ENCODE measurements at regions not wholly inside any gene's neighbourhood (a gene's known extent, or its start where the extent isn't known, plus 50 kb on each side); places are given as distances from the start of the nearest gene placed in this dataset.

DNA sequence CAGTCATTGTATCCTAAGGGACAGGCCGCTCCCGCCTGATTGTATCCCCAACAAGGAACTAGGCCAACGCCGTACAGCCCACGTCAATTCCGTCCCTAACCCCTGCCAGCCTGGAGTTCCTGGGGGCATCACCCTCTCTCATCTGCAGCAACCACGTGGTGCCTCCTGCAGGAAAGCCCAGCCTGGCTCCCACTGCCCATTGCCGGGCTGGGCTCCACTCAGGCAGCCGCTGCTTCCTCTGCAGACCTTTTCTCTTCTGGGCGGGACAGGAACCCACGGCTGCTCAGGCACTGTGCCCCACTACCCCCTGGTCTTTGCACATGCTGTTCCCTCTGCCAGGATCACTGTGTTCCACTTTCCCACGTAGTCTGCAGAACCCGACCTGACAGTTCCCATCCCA, 212.2 kb downstream of the TFCP2L1 start:
- Histone ChIP-seq H3K9ac (ENCODE audit: extremely low read depth, low read length, poor library complexity, severe bottlenecking) (no peak overlapping the region), H3K9me3 (ENCODE audit: control insufficient read depth, low read length) (no peaks in the 10 kb centered on the region), H3K4me1 (ENCODE audit: control insufficient read depth, insufficient read depth, low read length) (no peaks in the 10 kb centered on the region), H3K36me3 (ENCODE audit: control insufficient read depth, insufficient read depth, low read length) (no peaks in the 10 kb centered on the region), H3K4me3 (ENCODE audit: low read length) (no peak overlapping the region), H3K27me3 (ENCODE audit: control insufficient read depth, insufficient read depth, low read length, poor library complexity, severe bottlenecking) (peaks cover 36% of the 10 kb centered on the region), H3K27ac (ENCODE audit: low read depth, low read length) (no peak overlapping the region)
- Mint-ChIP-seq H3K27ac (no peak overlapping the region), H3K9me3 (no peaks in the 10 kb centered on the region), H3K4me3 (no peak overlapping the region), H3K27me3 (ENCODE audit: insufficient read depth) (peaks cover 57% of the 10 kb centered on the region), H3K4me1 (peaks cover 8% of the 10 kb centered on the region), H3K36me3 (ENCODE audit: low read depth) (no peaks in the 10 kb centered on the region)
- DNase-seq = no peak
- WGBS, 2 experiments (ENCODE audit: insufficient coverage in 1 of 2, insufficient read length in 1 of 2) = 83 to 87% methylated on average over 12 to 13 of the region's 13 CpGs
- TF ChIP-seq, protein P1, sequence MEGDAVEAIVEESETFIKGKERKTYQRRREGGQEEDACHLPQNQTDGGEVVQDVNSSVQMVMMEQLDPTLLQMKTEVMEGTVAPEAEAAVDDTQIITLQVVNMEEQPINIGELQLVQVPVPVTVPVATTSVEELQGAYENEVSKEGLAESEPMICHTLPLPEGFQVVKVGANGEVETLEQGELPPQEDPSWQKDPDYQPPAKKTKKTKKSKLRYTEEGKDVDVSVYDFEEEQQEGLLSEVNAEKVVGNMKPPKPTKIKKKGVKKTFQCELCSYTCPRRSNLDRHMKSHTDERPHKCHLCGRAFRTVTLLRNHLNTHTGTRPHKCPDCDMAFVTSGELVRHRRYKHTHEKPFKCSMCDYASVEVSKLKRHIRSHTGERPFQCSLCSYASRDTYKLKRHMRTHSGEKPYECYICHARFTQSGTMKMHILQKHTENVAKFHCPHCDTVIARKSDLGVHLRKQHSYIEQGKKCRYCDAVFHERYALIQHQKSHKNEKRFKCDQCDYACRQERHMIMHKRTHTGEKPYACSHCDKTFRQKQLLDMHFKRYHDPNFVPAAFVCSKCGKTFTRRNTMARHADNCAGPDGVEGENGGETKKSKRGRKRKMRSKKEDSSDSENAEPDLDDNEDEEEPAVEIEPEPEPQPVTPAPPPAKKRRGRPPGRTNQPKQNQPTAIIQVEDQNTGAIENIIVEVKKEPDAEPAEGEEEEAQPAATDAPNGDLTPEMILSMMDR (conservative IDR thresholded peaks at IDR 0.05) = no peak

DNA sequence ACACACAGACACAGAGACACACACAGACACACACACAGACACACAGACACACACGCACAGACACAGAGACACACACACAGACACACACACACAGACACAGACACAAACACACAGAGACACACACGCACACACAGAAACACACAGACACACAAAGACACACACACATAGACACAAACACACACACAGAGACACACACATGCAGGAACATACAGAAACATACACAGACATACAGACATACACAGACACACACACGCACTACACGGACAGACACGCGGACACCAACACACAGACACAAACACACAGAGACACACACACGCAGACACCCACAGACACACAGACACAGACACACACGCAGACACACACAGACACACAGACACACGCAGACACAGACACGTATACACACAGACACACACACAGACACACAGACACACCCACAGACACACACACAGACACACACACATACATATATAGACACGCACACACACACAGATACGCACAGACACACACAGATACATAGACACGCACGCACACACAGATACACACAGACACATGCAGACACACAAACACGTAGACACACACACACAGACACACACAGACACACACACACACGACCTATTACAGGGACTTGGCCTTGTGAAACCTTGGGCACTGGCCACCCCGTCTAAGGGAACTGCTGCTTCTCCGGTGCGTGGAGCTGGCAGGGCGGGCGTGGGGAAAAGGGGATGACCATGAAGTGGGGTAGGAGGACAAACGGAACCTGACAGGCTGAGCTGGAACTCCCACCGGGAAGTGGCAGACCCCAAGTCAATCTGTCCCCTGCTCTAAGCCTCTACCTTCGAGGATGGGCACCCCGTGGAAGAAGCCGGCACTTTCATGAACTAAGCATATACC, 211.4 kb downstream of the TFCP2L1 start:
- Histone ChIP-seq H3K9ac (ENCODE audit: extremely low read depth, low read length, poor library complexity, severe bottlenecking) (no peak overlapping the region), H3K9me3 (ENCODE audit: control insufficient read depth, low read length) (no peaks in the 10 kb centered on the region), H3K27me3 (ENCODE audit: control insufficient read depth, insufficient read depth, low read length, poor library complexity, severe bottlenecking) (peaks cover 43% of the 10 kb centered on the region), H3K36me3 (ENCODE audit: control insufficient read depth, insufficient read depth, low read length) (no peaks in the 10 kb centered on the region), H3K4me1 (ENCODE audit: control insufficient read depth, insufficient read depth, low read length) (no peaks in the 10 kb centered on the region), H3K4me3 (ENCODE audit: low read length) (no peak overlapping the region), H3K27ac (ENCODE audit: low read depth, low read length) (no peak overlapping the region)
- Mint-ChIP-seq H3K27ac (no peak overlapping the region), H3K27me3 (ENCODE audit: insufficient read depth) (peaks cover 58% of the 10 kb centered on the region), H3K36me3 (ENCODE audit: low read depth) (no peaks in the 10 kb centered on the region), H3K4me3 (no peak overlapping the region), H3K9me3 (no peaks in the 10 kb centered on the region), H3K4me1 (peaks cover 8% of the 10 kb centered on the region)
- TF ChIP-seq, protein P1 (conservative IDR thresholded peaks at IDR 0.05) = no peak
- no peak for DNase-seq
- 92 to 96% methylated on average over 9 to 26 of the region's 26 CpGs for WGBS, 2 experiments (ENCODE audit: insufficient coverage in 1 of 2, insufficient read length in 1 of 2)

DNA sequence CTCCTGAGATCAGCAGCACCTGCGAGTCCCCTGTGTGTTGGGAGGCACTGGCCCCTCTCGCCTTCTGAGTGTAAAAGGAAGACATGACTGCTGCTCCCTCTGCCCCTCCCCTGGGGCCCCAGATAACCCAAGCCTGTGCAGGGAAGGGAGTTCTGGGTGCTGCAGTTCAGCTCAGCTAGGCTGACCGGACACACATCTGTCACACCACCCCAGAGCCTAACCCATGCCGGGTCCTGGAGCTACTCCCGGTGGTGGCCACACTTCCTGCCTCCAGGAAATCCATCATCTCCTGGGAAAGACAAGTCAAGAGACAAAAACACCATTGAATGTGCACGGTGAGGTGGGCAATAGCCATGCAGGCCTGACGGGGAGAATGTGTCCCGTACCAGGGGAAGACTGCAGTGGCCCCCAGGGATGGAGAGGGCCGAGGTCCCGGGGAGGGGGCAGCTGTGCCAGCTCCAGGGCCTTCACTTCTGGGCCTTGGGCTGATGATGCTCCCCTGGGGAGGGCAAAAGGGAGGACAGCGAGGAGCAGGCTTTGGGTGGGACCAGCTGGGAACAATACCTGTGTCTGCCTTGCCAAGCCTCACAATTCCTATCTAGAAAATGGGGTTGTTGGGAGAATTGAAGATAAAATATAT, 210.6 kb downstream of the TFCP2L1 start:
- Histone ChIP-seq H3K27me3 (ENCODE audit: control insufficient read depth, insufficient read depth, low read length, poor library complexity, severe bottlenecking) (peaks cover 43% of the 10 kb centered on the region), H3K9me3 (ENCODE audit: control insufficient read depth, low read length) (no peaks in the 10 kb centered on the region), H3K9ac (ENCODE audit: extremely low read depth, low read length, poor library complexity, severe bottlenecking) (no peak overlapping the region), H3K4me1 (ENCODE audit: control insufficient read depth, insufficient read depth, low read length) (no peaks in the 10 kb centered on the region), H3K27ac (ENCODE audit: low read depth, low read length) (no peak overlapping the region), H3K4me3 (ENCODE audit: low read length) (no peak overlapping the region), H3K36me3 (ENCODE audit: control insufficient read depth, insufficient read depth, low read length) (no peaks in the 10 kb centered on the region)
- Mint-ChIP-seq H3K27me3 (ENCODE audit: insufficient read depth) (peaks cover 59% of the 10 kb centered on the region), H3K4me3 (no peak overlapping the region), H3K36me3 (ENCODE audit: low read depth) (no peaks in the 10 kb centered on the region), H3K27ac (no peak overlapping the region), H3K9me3 (no peaks in the 10 kb centered on the region), H3K4me1 (peaks cover 8% of the 10 kb centered on the region)
- TF ChIP-seq, protein P1 (conservative IDR thresholded peaks at IDR 0.05) = no peak
- WGBS, 2 experiments (ENCODE audit: insufficient coverage in 1 of 2, insufficient read length in 1 of 2) = 50 to 73% methylated on average over 6 to 11 of the region's 11 CpGs
- peak; percentile 90 for DNase-seq
